Fibroblast of peridontal ligament (primary cell): ENCODE measurements at regions not wholly inside any gene's neighbourhood (a gene's known extent, or its start where the extent isn't known, plus 50 kb on each side); places are given as distances from the start of the nearest gene placed in this dataset.
A peak's percentile ranks its signal among the peaks of the same experiment; 100 is the strongest.

Source experiments
- DNase-seq: peaks from one replicate; pipeline ENCODE4 v3.0.0-alpha.2; 2010; ENCODE audit errors: extremely low read depth

DNA sequence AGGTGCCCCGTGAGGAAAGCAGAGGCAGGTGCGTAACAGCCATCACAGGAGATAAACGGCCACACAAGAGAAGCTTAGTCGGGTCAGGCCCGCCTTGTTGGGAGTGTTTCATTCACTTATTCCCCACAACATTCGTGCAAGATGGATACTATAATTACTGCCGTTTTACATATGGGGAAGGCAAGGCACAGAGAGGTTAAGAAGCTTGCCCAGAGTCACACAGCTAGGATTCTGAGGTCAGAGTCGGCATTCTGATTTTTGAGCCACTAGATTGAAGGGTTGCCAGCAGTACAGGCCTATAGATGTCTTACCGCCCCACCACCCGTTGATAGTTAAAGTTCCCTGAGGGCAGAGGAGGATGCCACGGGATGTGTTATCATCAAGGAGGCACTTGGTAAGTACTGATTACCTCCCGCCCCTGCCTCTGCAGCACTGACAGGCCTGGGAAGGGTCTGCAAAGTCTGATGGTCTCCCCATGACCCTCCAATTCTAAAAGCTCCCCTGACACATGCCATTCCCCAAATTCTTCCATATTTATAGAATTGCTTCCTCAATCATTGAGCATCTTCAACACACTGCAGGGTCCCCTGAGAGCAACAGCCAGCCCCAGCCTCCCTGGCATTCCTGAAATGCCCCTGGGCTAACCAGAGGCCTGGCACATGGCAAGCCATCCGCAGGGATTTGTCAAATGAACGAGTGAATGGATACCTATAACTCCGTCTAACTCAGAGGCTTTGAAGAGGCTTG lies 74.7 kb upstream of the CLDN14 start:
- DNase-seq, result no peak

DNA sequence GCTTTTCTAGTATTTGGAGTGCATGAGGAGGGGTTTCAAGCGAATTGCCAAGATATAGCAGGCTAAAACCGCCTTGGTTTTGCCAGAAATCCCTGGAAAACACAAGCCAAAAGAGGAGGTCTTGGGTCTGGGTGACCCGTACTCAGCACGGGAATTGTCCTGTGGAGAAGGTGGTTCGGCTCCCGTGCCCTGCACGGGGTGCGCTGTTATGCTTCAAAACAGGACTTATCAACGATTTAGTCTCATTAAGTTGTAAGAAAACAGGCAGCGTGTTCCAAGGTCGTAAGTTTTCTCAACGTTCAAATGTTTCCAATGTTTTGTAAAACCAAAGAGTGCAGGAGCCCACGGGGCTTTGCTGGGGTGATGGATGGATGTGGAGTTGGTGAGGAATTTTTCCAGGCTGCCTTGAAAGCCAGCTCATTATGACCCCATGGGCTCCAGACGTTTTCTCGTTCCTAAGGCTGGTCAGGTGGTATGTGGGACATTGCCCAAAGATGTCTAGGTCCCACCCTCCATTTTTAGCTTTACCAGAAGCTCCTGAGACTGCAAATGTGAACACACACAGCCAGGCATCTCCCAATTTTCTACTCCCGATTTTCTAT lies 75.4 kb upstream of the CLDN14 start:
- no peak for DNase-seq

DNA sequence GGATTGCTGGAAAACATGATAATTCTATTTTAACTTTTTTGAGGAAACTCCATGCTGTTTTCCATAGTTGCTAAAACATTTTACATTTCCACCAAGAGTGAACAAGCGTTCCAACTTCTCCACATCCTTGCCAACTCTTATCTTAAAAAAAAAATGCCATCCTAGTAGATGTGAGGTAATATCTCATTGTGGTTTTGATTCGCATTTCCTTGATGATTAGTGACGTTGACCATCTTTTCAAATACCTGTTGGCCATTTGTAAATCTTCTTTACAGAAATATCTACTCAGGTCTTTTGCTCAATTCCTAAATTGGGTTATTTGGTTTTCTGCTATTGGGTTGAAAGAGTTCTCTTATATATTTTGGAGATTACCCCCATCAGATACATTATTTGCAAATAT lies 77.4 kb upstream of the CLDN14 start:
- no peak for DNase-seq

DNA sequence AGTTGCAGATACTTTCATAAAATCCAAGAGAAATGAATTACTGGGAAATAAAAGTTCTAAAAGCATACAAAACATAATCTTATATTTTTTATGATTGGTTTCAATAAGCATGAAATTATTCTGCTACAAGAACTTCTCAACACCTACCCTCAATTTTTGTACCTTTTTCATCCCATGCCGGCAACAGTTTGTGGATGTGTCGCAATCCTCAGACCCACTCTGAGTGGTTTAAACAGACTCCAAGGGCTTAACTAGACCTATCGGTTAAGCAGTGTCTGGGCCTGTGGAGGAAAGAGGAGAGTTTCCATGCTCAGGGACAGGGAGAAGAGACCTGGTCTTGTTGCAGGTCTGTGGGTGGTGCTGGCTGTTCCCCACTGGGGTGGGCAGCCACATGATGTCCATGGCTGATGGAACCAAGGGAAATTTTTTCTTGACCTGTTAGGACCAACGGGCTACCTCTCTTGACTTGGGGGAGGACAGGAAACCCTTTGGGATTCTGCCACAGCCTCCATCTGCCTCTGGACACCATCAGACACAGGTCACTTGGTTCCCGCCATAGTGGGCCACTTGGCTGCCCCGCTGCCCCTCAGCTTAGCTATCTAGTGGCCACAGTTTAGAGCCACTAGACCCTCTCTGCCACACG lies 81.1 kb upstream of the CLDN14 start:
- no peak for DNase-seq

DNA sequence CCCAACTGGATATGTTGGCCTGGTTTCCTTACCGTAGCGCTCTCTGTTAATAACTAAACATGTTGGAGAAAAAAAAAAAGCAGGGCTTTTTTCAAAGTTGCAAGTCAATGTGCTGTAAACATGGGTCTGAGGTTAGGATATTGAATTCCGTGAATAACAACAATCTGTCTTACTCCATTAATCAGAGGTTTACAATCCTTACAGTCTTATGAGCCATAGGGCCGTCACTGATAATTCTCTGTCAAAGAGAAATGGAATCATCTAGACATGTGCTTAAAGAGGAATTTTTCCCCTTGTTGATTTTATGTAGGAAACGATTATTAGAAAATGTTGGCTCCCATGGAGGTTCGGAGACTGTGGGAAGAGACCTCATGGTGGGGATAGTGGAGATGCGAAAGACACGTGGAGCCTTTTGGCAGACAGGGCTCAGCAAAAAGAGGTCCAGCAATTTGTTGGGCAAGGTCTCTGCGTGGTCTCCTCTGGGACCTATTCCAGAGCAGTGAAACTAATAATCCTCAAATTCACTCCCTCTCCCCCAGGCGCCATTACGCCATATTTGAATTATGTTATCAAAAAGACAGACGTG lies 83.5 kb upstream of the CLDN14 start:
- no peak for DNase-seq

DNA sequence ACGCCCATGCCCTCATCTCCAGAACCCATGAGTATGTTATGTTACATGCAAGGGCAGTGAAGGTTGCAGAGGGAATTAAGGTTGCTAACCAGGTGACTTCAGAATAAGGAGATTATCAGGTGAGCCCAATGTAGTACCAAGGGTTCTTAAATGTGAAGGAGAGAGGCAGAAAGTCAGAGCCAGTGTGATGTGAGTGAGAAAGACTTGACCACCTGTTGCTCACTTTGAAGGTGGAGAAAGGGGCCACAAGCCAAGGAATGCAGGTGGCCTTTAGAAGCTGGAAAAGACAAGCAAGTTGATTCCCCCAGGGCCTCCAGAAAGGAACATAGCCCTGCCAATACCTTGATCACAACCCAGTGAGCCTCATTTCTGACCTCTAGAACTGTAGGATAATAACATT lies 84.7 kb upstream of the CLDN14 start:
- DNase-seq, result no peak

DNA sequence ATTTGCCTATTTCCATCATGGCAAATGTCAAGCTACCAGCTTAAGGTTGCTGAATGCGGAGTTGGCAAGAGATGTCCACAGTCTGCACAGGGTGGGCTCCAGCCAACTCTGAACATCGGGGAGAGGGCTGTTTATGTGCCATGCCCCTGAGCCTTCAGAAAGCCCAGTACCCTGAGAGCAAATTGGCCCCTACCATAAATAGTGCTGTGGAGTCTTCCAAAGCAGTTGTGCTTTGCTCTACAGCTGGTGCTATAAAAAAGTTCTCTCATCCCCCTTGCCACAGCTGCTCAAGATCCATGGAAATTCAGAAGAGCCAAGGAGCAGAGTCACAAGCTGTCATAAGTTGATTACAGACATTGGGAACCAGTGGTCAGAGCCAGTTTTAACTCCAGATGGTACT lies 85.6 kb upstream of the CLDN14 start:
- no peak for DNase-seq

DNA sequence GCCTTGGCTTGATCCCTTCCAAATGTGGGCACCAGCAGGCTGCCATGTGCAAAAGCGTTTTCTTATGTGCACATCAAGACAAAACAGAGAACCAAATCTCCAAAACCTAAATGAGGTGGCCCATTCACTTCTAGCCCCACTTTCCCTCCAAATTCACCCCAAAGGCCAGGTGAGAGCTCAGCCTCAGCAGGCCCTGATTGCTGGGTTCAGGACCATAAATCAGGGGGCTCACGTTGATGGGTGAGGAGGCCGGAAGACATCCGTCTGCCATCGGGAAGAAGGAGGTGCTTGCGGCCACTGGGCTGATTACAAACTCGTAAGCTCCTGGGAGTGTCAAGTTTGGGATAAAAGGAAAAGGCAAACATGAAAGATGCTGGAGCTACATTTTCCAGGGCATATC lies 86.7 kb upstream of the CLDN14 start:
- DNase-seq, result no peak

DNA sequence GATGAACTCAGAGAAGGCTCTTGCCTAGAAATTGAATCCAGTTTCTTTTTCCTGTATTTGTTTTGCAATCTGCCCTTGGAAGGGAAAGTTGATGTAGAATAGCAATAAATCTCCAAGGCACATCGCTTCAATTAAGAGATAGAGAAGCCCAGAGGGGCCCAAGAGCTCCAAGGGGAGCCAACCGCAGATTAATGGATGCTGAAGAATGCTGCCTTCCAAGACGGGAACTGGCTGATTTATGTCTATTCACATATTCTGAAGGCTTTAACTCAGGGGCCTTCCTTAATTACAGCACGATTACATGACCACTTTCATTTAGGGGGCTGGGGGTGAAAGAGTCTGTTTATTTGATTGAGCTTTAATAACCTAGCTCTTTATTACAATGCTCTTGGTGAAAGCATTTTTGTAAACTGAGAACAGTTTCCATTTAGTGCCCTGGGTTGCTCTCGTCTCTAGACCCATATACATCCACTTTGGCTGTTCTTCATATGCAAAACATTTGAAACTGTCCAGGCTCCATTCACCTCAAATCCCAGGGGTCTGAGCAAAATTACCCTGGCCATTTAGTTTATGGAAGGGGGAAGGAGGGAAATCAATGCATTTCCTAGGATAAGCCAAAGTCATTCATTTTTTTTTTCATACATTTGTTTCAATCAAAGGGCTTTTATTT lies 87.4 kb upstream of the CLDN14 start:
- no peak for DNase-seq

DNA sequence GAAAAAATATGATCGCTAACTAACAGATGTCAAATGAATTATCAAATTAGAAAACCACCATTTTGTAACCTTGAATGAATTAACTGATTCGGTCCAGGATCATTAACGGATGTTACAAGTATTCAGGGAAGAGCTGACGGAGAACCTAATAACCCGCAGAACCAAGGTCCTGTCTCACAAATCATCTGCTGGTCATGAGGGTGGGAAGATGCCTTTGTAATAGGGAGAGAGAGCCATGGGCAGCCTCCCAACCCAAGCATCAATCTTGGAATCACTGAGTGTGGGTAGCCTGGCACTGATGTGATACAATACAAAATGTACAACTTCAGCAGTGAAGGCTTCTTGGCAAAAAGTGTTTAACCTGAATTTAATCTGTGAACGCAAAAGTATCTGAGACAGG lies 89.6 kb upstream of the CLDN14 start:
- DNase-seq, result no peak

DNA sequence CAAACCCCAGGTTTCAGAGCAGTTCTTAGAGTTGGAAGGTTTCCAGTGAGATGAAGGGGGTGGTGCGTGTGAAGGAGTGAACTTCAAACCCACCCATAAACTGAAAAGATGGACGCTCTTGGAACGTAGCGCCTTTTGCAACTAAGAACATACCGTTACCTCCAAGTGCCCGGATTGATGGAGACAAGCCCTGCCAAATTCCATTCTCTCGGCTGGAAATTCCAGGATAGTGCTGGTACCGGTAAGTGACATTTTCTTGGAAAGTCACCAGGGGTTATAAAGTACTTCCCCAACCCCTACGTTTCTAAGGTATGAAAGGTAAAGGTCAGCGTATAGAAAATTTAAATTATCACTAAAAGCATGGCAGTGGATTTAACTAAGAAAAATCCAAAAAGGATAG lies 91.6 kb upstream of the CLDN14 start:
- DNase-seq, result no peak

DNA sequence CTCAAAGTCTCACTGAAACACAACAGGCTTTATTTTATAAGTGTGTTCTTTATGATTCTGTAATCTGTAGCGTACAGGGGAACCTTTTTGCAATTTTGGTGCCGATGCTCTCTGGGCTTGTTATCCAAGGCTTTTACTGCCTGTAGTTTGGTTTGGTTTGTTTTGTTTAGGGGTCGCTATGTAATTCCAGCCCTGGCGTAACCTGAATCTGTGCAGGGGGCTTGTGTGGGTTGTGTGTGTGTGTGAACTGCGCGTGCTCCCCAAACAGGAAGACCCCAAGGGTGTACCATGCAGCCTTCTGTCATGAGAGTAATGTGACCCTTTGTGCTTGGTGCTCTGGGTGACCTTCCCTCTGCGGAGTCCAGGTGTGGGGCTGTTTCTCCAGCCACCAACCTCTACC lies 92.1 kb upstream of the CLDN14 start:
- DNase-seq, result no peak

DNA sequence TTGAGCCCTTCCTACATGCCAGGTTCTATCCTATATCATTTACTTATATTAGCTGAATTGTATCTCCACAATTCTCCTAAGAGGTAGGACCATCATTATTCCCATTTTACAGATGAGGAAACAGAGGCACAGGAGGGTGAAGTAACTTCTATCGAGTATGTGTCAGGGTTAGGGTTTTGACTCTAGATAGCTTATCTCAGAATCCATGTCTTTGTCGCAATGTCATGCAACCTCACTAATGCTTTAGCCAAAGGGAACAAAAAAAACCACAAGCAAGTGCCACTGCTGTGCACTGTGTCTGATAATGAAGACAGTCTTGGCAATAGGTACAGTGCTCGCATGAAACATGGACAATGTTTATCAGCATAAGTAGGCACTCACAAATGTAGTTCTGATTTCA lies 95.4 kb upstream of the CLDN14 start:
- DNase-seq, result no peak

DNA sequence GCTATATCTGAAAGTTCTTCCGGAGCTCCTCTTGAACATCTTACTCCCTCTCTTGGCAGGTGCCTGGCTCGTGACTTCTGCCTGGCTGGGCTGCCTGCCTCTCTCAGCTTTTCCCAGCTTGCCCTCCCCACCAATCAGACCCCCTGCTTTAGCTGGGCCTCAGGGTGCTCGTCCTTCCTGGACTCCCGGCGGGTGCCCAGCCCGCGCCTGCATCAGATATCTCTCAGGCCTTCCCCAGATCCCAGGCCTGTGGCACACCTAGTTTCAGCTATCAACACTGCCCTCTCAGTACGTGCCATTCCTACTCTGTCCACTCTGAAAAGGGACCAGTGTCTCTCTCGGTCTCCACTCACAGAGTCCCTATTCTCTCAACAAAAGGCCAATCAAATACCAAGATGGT lies 96.5 kb upstream of the CLDN14 start:
- no peak for DNase-seq

DNA sequence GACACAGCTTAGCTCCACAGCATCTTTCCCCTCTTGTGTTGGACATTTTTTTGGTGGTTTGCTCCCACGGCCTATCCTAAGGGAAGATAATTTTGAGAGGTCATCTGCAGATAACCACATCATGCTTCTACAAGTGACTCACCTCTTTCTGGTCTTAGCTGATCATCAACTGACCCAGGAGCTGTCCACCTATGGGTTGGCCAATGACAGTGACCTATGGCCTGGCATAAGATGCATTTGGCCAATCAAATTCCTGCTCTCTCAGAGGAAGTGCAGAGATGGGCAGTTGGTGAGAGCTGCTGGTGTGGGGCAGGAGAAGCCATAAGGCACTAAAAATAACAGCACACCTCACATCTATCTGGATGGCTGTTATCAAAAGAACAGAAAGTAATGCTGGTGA lies 100.0 kb upstream of the CLDN14 start:
- DNase-seq, result no peak

DNA sequence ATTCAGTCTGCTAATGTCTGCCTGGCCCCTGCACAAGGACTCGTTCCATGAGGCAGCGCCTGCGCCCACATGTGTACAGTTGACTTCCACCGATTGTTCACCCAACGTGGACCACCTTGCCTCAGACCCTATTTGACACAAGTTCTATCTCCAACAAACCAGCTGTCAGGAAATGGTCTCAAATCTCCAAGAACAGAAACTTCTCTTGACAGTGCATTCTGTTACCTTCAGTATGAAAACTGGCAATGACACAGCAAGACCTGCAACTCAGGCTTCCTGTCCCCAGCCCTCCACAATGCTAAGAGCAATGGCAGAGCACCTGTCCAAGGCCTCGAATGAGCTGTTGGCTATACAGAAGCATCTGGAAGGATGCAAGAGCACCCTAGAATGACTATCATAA lies 102.3 kb upstream of the CLDN14 start:
- no peak for DNase-seq

DNA sequence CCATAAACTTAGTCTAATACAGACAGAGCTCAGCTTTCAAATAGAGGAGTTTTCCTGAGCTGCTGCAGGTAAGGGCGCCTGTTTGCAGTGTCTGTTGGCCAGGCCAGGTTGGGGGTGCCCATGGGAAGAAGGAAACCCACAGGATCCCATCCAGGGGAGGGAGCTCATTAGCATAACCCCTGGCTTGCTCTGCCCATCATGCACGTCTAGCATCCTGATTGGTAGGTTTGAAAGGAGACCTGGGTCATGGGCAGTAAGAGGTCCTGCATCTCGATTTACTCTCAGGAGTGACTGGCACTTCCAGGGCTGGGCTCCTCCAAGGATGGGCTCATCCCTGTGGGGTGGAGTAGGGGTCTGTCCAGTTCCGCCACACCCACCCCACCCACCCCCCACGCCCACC lies 103.7 kb upstream of the CLDN14 start:
- DNase-seq, result no peak

DNA sequence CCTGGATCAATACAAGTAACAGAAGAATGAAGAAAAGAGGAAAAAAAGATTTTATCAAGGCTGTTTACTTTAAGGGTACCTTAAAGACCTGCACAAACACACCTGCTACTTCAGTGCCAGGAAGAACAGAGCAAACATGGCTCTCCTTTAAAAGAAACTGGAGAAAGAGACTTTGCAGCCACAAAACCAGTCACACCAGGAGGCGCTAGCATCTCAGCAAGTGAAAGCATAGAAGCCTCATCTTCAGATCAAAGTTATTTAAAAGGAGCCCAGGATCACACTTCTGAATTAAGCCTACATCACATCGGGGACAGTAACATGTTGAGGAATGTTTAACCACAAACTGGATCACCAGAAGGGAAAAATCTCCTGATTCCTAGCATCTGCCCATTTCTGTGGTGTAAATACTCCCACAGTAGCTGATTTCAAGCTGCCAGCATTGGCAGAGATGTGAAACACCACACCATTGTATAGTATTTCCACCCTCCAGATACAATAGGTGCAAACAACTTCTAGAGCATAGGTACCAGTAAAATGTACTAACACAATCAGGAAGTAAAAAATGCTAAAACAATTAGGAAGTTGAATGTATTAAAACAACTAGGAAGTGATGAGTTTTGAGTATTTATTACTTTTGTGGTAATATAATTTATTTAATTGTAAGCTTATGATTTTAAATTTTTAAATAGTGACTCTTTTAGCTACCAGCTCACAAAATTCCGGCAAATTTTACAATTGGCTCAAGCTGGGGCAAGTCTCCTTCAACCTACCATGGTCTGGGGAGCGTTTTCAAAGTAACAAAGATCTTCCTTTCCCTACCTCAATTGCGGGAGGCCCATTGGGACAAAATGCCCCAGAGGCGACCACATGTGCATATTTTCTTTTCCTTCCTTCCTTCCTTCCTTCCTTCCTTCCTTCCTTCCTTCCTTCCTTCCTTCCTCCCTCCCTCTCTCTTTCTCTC lies 105.3 kb upstream of the CLDN14 start:
- DNase-seq, result no peak

DNA sequence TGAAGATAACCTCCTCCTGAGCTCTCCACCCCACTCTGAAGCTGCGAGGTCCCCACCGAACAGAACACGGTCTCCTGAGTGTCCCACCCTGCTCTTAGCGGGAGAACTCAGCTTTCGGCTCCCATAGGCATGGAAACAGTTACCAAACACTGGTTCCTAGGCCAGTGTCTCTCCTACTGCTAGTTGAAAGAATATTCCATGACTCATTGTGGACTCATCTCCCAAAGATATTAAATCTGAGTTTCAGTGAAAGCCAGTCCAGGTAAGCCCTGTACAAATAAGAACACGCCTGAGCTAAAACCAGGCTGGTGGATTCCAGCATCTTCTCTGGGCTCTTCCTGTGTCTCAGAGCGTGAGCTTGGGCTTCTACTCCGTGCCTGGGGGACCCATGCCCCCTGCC lies 107.5 kb upstream of the CLDN14 start:
- no peak for DNase-seq

DNA sequence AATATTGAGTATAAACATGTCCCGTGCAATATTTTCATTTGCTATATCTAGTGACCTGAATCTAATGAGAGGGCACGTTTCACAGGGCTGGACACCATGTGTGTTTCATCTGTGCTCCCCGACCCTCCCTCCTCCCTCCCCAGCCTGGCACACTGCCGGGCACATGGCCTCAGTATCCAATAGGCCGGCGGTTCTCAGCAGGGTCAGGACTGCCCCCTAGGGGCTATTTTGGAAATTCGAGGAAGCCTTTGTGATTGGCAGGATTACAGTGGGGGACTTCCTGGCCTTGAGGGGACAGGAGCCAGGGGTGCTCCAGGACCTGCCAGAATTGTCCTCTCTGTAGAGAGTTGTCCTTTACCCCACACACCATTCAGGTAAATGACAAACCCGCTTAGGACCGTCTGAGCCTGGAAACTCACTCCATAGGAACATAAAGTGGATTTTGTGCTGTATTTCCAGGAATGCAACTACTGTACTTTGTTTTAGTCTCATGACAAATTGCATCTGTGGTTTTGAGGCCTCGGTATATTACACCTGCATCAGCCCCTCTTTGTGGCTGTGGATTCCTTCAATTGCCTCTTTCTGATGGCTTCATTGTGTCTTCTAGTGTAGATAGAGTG lies 109.5 kb upstream of the SIM2 start:
- peak; percentile 54 for DNase-seq
